ENCODE measurements at regions not wholly inside any gene's neighbourhood (a gene's known extent, or its start where the extent isn't known, plus 50 kb on each side); places are given as distances from the start of the nearest gene placed in this dataset.

- TF ChIP-seq CTCF (IDR thresholded peaks at IDR 0.05), result no peak
- no peak for TF ChIP-seq EZH2 (IDR thresholded peaks at IDR 0.05; ENCODE audit: borderline replicate concordance, insufficient read depth, low read depth, low read length, poor library complexity, severe bottlenecking)
These were observed 265.3 kb downstream of the MRPL39 start for GRCh38 chr21:25341981-25342380.

Measured in B cell (primary cell).